PFSK-1 (cell line): ENCODE measurements at regions not wholly inside any gene's neighbourhood (a gene's known extent, or its start where the extent isn't known, plus 50 kb on each side); places are given as distances from the start of the nearest gene placed in this dataset.

Experiments used
- POLR2AphosphoS5 ChIP-seq: IDR thresholded peaks from 2 replicates; pipeline ENCODE4 v1.6.1; 2012; ENCODE audit warnings: low read depth, mild to moderate bottlenecking, control low read depth, low read length, moderate library complexity
- REST ChIP-seq, 2 experiments: IDR thresholded peaks; 2 replicates each; pipeline versions ENCODE4 v1.6.1 to v1.8.0; 2011 to 2012; ENCODE audit warnings: low read depth in 2 of 2, low read length in 2 of 2, control low read depth in 1 of 2, inconsistent platforms in 1 of 2, mild to moderate bottlenecking in 1 of 2, moderate library complexity in 1 of 2; ENCODE audit not compliant: insufficient read depth in 1 of 2
- SIN3A ChIP-seq: IDR thresholded peaks from 2 replicates; pipeline ENCODE4 v1.6.1; 2012; ENCODE audit warnings: mild to moderate bottlenecking, low read length, moderate library complexity, borderline replicate concordance; ENCODE audit not compliant: insufficient read depth
- TAF1 ChIP-seq: IDR thresholded peaks from 2 replicates; pipeline ENCODE4 v1.6.1; 2012; ENCODE audit warnings: low read length, control low read depth, borderline replicate concordance; ENCODE audit not compliant: insufficient read depth

GRCh38 chr18:73452866-73453265 lies 585.1 kb upstream of the NETO1 start:
- TF ChIP-seq POLR2AphosphoS5 (no peak), TAF1 (no peak), SIN3A (no peak), REST (IDR thresholded peaks at IDR 0.05; ENCODE audit: insufficient read depth in 1 of 2, low read depth in 2 of 2, low read length in 2 of 2) (no peak)
